ENCODE measurements at regions not wholly inside any gene's neighbourhood (a gene's known extent, or its start where the extent isn't known, plus 50 kb on each side); places are given as distances from the start of the nearest gene placed in this dataset.
"Not testable (repeated sequence)": the region's sequence is repeated elsewhere in the genome, so short reads cannot be mapped to it uniquely, and the experiment has no call there.

DNA sequence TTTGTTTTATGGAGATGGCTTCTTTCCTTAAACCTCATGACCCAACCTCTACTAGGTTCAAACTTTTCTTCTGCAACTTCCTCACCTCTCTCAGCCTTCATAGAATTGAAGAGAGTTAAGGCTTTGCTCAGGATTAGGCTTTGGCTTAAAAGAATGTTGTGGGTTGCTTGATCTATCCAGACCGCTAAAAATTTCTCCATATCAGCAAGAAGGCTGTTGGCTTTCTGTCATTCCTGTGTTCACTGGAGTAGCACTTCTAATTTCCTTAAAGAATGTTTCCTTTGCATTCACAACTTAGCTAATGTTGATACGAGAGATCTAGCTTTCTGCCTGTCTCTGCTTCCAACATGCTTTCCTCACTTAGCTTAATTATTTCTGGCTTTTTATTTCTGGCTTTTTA lies 58.1 kb upstream of the KYNU start:
- H3K27ac ChIP-seq: no peak overlapping the region
- WGBS, 4 donors: 60 to 78% (median 72%) methylated on average over 2 of the region's 2 CpGs
- no peaks in the 10 kb centered on the region for H3K27me3 ChIP-seq
- DNase-seq: no peak
- no peaks in the 10 kb centered on the region for H3K36me3 ChIP-seq
- ATAC-seq: no peak
- intact Hi-C loops (cut with DNase I): no loop called here
- TF ChIP-seq POLR2A (IDR thresholded peaks at IDR 0.05): no peak
- TF ChIP-seq, protein P1, sequence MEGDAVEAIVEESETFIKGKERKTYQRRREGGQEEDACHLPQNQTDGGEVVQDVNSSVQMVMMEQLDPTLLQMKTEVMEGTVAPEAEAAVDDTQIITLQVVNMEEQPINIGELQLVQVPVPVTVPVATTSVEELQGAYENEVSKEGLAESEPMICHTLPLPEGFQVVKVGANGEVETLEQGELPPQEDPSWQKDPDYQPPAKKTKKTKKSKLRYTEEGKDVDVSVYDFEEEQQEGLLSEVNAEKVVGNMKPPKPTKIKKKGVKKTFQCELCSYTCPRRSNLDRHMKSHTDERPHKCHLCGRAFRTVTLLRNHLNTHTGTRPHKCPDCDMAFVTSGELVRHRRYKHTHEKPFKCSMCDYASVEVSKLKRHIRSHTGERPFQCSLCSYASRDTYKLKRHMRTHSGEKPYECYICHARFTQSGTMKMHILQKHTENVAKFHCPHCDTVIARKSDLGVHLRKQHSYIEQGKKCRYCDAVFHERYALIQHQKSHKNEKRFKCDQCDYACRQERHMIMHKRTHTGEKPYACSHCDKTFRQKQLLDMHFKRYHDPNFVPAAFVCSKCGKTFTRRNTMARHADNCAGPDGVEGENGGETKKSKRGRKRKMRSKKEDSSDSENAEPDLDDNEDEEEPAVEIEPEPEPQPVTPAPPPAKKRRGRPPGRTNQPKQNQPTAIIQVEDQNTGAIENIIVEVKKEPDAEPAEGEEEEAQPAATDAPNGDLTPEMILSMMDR (IDR thresholded peaks at IDR 0.05): no peak
- H3K4me1 ChIP-seq: no peaks in the 10 kb centered on the region
- H3K4me3 ChIP-seq: no peak overlapping the region
- H3K9me3 ChIP-seq: no peaks in the 10 kb centered on the region

DNA sequence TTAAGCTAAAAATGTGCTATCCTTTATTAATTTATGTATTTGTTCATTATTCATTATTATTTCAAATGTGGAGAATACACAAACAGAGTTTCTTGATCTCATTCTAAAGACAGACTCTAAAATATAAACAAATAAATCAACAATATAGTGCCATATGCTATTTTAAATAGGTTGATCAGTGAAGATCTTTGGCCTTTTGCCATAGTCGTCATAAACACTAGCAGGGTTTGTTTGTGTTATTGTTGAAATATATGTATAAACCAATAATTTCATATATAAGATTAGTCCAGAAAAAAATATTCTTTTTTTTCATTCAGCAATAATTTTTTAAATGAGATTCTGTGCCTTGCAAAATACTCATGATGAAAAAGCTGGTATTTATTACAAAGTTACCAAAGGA lies 62.1 kb upstream of the KYNU start:
- no peak overlapping the region for H3K27ac ChIP-seq
- WGBS, 4 donors: 54 to 68% (median 63%) methylated on average over 1 of the region's 1 CpG
- DNase-seq (no peak), ATAC-seq (no peak)
- H3K9me3 ChIP-seq: peaks cover 0 to 2% (median 0%) of the 10 kb centered on the region in 12 donors
- intact Hi-C loops (cut with DNase I): no loop called here
- no peaks in the 10 kb centered on the region for H3K36me3 ChIP-seq
- no peaks in the 10 kb centered on the region for H3K27me3 ChIP-seq
- no peaks in the 10 kb centered on the region for H3K4me1 ChIP-seq
- TF ChIP-seq, protein P1 (IDR thresholded peaks at IDR 0.05): no peak
- no peak for TF ChIP-seq POLR2A (IDR thresholded peaks at IDR 0.05)
- no peak overlapping the region for H3K4me3 ChIP-seq

DNA sequence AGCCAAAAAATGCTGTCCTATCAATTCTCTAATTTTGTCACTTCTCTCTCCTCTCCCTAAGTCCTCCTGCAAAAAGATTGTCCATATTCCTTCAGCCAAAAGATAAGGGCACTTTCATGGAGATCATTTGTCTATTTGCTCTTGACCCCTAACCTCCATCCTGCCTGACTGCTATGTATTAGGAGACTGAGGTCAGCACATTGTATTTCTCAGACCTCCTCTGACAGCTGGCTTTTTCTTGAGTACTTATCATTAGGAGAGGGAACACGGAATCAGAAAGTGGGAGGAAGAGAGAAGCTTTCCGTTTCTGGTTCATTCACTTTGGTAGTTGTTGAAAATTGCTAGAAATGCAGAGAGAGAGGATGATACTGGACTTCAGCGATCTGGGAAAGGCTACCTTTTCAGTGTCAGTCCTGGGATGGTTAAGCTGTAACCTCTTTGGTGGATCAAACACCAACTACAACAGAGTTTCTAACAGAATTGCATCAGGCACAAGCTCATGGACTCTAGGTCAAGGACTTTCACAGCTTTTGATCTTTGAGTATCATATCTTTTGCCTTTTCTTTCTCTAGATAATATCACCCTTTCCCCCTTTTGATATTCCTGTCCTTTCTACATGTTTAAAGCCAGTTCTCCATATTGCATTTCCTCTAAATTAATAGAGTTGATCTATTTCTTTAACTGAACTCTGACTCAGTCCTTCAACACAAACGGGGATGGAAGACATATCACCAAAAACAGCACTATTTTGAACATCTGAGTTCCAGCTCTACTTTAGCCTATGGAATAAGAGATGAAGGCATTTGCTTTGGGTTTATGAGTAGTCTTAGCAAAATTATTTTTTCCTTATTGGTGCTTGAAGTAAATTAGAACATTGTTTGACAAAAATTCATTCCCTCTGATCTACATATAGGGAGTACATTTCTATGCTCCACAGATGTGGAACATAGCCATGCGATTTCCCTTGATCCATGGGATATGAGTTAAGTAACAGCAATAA lies 63.3 kb upstream of the KYNU start:
- Histone ChIP-seq H3K4me1 (no peaks in the 10 kb centered on the region), H3K36me3 (no peaks in the 10 kb centered on the region), H3K4me3 (no peak overlapping the region), H3K9me3 (peaks cover 0 to 2% (median 0%) of the 10 kb centered on the region in 12 donors), H3K27me3 (no peaks in the 10 kb centered on the region), H3K27ac (no peak overlapping the region)
- DNase-seq: no peak
- 57 to 66% (median 60%) methylated on average over 5 of the region's 5 CpGs for WGBS, 4 donors
- TF ChIP-seq POLR2A (IDR thresholded peaks at IDR 0.05): no peak
- TF ChIP-seq, protein P1 (IDR thresholded peaks at IDR 0.05): no peak
- intact Hi-C loops (cut with DNase I): no loop called here
- ATAC-seq: no peak

DNA sequence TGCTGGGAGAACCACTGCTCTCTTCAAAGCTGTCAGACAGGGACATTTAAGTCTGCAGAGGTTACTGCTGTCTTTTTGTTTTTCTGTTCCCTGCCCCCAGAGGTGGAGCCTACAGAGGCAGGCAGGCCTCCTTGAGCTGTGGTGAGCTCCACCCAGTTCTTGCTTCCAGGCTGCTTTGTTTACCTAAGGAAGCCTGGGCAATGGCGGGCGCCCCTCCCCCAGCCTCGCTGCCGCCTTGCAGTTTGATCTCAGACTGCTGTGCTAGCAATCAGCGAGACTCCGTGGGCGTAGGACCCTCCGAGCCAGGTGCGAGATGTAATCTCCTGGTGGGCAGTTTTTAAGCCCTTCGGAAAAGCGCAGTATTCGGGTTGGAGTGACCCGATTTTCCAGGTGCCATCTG lies 65.8 kb upstream of the KYNU start:
- H3K36me3 ChIP-seq; H3K27me3 ChIP-seq; intact Hi-C loops (cut with DNase I); H3K27ac ChIP-seq; H3K4me1 ChIP-seq; DNase-seq; ATAC-seq; H3K9me3 ChIP-seq: not testable (repeated sequence)
- 64 to 78% (median 73%) methylated on average over 13 of the region's 13 CpGs for WGBS, 4 donors
- H3K4me3 ChIP-seq: peak overlapping the region in 1 of 12 donors; percentile 22
